ENCODE measurements at regions not wholly inside any gene's neighbourhood (a gene's known extent, or its start where the extent isn't known, plus 50 kb on each side); places are given as distances from the start of the nearest gene placed in this dataset.
"Not testable (repeated sequence)": the region's sequence is repeated elsewhere in the genome, so short reads cannot be mapped to it uniquely, and the experiment has no call there.

- ATAC-seq (no peak), DNase-seq (ENCODE audit: low spot score) (no peak)
- intact Hi-C loops (cut with DNase I) = no loop called here
Observed at GRCh38 chr17:56727876-56728617, 105.7 kb downstream of the C17orf67 start.

- intact Hi-C loops (cut with DNase I) = loop anchor here (10.0 kb wide), 1 partner anchor 376 kb away; no protein-coding TSS in a partner anchor
- ATAC-seq; DNase-seq (ENCODE audit: low spot score): not testable (repeated sequence)
Observed at GRCh38 chr17:56731096-56731495, 102.6 kb downstream of the C17orf67 start.

- ATAC-seq = no peak
- intact Hi-C loops (cut with DNase I) = loop anchor here (10.0 kb wide), 1 partner anchor 379 kb away; no protein-coding TSS in a partner anchor
- DNase-seq (ENCODE audit: low spot score) = no peak
Observed at GRCh38 chr17:56733833-56734232, 99.9 kb downstream of the C17orf67 start.

GRCh38 chr17:56735842-56736241, 97.9 kb downstream of the C17orf67 start:
- DNase-seq (ENCODE audit: low spot score) (no peak), ATAC-seq (no peak)
- intact Hi-C loops (cut with DNase I) = loop anchor here (5.0 to 10.0 kb wide), 2 partner anchors 381 to 491 kb away; no protein-coding TSS in a partner anchor

- no peak for DNase-seq (ENCODE audit: low spot score)
- intact Hi-C loops (cut with DNase I) = loop anchor here (5.0 to 10.0 kb wide), 2 partner anchors 383 to 490 kb away; no protein-coding TSS in a partner anchor
- no peak for ATAC-seq
Observed at GRCh38 chr17:56737421-56738161, 96.1 kb downstream of the C17orf67 start.

- intact Hi-C loops (cut with DNase I) = loop anchor here (5.0 to 10.0 kb wide), 2 partner anchors 385 to 488 kb away; no protein-coding TSS in a partner anchor
- ATAC-seq = no peak
- DNase-seq (ENCODE audit: low spot score) = no peak
Observed at GRCh38 chr17:56739376-56739775, 94.3 kb downstream of the C17orf67 start.

- ATAC-seq = no peak
- intact Hi-C loops (cut with DNase I) = loop anchor here (5.0 to 10.0 kb wide), 2 partner anchors 385 to 488 kb away; no protein-coding TSS in a partner anchor
- DNase-seq (ENCODE audit: low spot score) = no peak
Observed at GRCh38 chr17:56739776-56740175, 93.9 kb downstream of the C17orf67 start.

GRCh38 chr17:56740481-56740880, 93.2 kb downstream of the C17orf67 start:
- intact Hi-C loops (cut with DNase I) = no loop called here
- DNase-seq (ENCODE audit: low spot score) (no peak), ATAC-seq (no peak)

Measured in sciatic nerve (tissue), 2 donors.